Keratinocyte (primary cell): ENCODE measurements at regions not wholly inside any gene's neighbourhood (a gene's known extent, or its start where the extent isn't known, plus 50 kb on each side); places are given as distances from the start of the nearest gene placed in this dataset.
"Not testable (repeated sequence)": the region's sequence is repeated elsewhere in the genome, so short reads cannot be mapped to it uniquely, and the experiment has no call there.

ENCODE experiments used
- DNase-seq: peaks from one replicate; pipeline ENCODE4 v3.0.0-alpha.2; 2011; ENCODE audit warnings: low read depth, missing footprints, low spot score
- FAIRE-seq: peaks from 2 replicates; lab custom pipeline; 2011; peaks lifted over from hg19 to GRCh38; lab: Jason Lieb, UNC
- H2AFZ ChIP-seq: 2 replicates; pipeline ENCODE4 v1.6.0; 2012; ENCODE audit warnings: low read length, control low read depth, inconsistent platforms; ENCODE audit not compliant: control insufficient read depth
- H3K27ac ChIP-seq: 2 replicates; pipeline ENCODE4 v1.5.1; 2011; ENCODE audit warnings: low read length; ENCODE audit not compliant: control insufficient read depth, insufficient read depth
- H3K27me3 ChIP-seq: 3 replicates; pipeline ENCODE4 v1.6.0; 2011; ENCODE audit warnings: low read length; ENCODE audit not compliant: control insufficient read depth, insufficient read depth; ENCODE audit errors: extremely low read depth
- H3K36me3 ChIP-seq, 2 experiments: 2 replicates in 1 of 2; 3 replicates in 1 of 2; pipeline ENCODE4 v1.5.1; 2011; ENCODE audit warnings: low read length in 2 of 2, mild to moderate bottlenecking in 1 of 2; ENCODE audit not compliant: control insufficient read depth in 2 of 2, insufficient read depth in 2 of 2; ENCODE audit errors: extremely low read depth in 1 of 2
- H3K4me1 ChIP-seq: 3 replicates; pipeline ENCODE4 v1.5.1; 2011; ENCODE audit warnings: low read length; ENCODE audit not compliant: control insufficient read depth, insufficient read depth; ENCODE audit errors: extremely low read depth
- H3K4me2 ChIP-seq: 3 replicates; pipeline ENCODE4 v1.6.0; 2011; ENCODE audit warnings: low read depth, low read length; ENCODE audit not compliant: control insufficient read depth, insufficient read depth; ENCODE audit errors: extremely low read depth
- H3K4me3 ChIP-seq, 3 experiments: fragments of 200-600 bp in 1 of 3; sonication (generic) in 1 of 3; 2 replicates in 2 of 3; 3 replicates in 1 of 3; pipeline ENCODE4 v1.5.1; 2011 to 2016; ENCODE audit warnings: low read length in 3 of 3, mild to moderate bottlenecking in 3 of 3, control low read depth in 2 of 3, inconsistent platforms in 1 of 3, low read depth in 1 of 3, mixed read lengths in 1 of 3, mixed run types in 1 of 3, moderate library complexity in 1 of 3; ENCODE audit not compliant: control insufficient read depth in 2 of 3, insufficient read depth in 2 of 3; ENCODE audit errors: extremely low read depth in 1 of 3
- H3K79me2 ChIP-seq: 2 replicates; pipeline ENCODE4 v1.6.0; 2012; ENCODE audit warnings: low read length; ENCODE audit not compliant: control insufficient read depth, insufficient read depth
- H3K9ac ChIP-seq: 3 replicates; pipeline ENCODE4 v1.6.0; 2011; ENCODE audit warnings: low read length; ENCODE audit not compliant: control insufficient read depth, insufficient read depth; ENCODE audit errors: extremely low read depth
- H3K9me1 ChIP-seq: 3 replicates; pipeline ENCODE4 v1.6.0; 2011; ENCODE audit warnings: low read length; ENCODE audit not compliant: control insufficient read depth, insufficient read depth; ENCODE audit errors: extremely low read depth
- H3K9me3 ChIP-seq: 2 replicates; pipeline ENCODE4 v1.5.1; 2012; ENCODE audit warnings: low read depth, low read length; ENCODE audit not compliant: control insufficient read depth
- H4K20me1 ChIP-seq: 3 replicates; pipeline ENCODE4 v1.6.0; 2011; ENCODE audit warnings: low read length; ENCODE audit not compliant: control insufficient read depth, insufficient read depth; ENCODE audit errors: extremely low read depth
- CTCF ChIP-seq, 3 experiments: IDR thresholded peaks in 1 of 3; conservative IDR thresholded peaks in 1 of 3; optimal IDR thresholded peaks in 1 of 3; 2 replicates in 2 of 3; 3 replicates in 1 of 3; pipeline versions ENCODE3 to v1.5.1; 2011; ENCODE audit warnings: low read length in 3 of 3, mild to moderate bottlenecking in 3 of 3, moderate library complexity in 2 of 3, control low read depth in 1 of 3, inconsistent platforms in 1 of 3; ENCODE audit not compliant: insufficient read depth in 2 of 3; ENCODE audit errors: extremely low read depth in 1 of 3
- EZH2 ChIP-seq: IDR thresholded peaks from one replicate; pipeline ENCODE4 v1.6.1; 2012; ENCODE audit warnings: inconsistent platforms, mild to moderate bottlenecking, low read length, moderate library complexity
- dilution Hi-C: fragments of 300-500 bp; cut with MboI; formaldehyde crosslinking; loops from one replicate; pipeline ENCODE4 v1.7.0; 2020; ENCODE audit warnings: low sequenced_read_pairs; ENCODE audit not compliant: extremely low pct_ligation_motif_present

GRCh38 chr6:6074190-6074589 is 67.5 kb upstream of the NRN1 start:
- FAIRE-seq = no peak
- H3K9ac ChIP-seq = no peak overlapping the region
- dilution Hi-C loops = no loop called here

GRCh38 chr6:6068157-6068556 is 61.4 kb upstream of the NRN1 start:
- H2AFZ ChIP-seq, FAIRE-seq, DNase-seq, H3K4me1 ChIP-seq, H3K9me1 ChIP-seq, dilution Hi-C loops, H3K27me3 ChIP-seq, H4K20me1 ChIP-seq, H3K4me3 ChIP-seq, H3K27ac ChIP-seq, H3K79me2 ChIP-seq, H3K9me3 ChIP-seq, H3K4me2 ChIP-seq, H3K9ac ChIP-seq, H3K36me3 ChIP-seq: not testable (repeated sequence)

More at GRCh38 chr6:6074190-6074589, 67.5 kb upstream of the NRN1 start:
- no peaks in the 10 kb centered on the region for H3K79me2 ChIP-seq
- no peaks in the 10 kb centered on the region for H3K9me1 ChIP-seq
- no peak overlapping the region for H3K4me2 ChIP-seq
- no peak for DNase-seq
- H3K27me3 ChIP-seq = no peaks in the 10 kb centered on the region
- no peak overlapping the region for H3K27ac ChIP-seq
- H3K4me1 ChIP-seq = no peaks in the 10 kb centered on the region
- no peaks in the 10 kb centered on the region for H3K9me3 ChIP-seq
- no peak overlapping the region for H3K4me3 ChIP-seq
- H4K20me1 ChIP-seq = no peaks in the 10 kb centered on the region
- TF ChIP-seq EZH2 (no peak), CTCF (optimal IDR thresholded peaks at IDR 0.05 in 1 of 3, IDR thresholded peaks at IDR 0.05 in 1 of 3, conservative IDR thresholded peaks at IDR 0.05 in 1 of 3; ENCODE audit: extremely low read depth in 1 of 3, insufficient read depth in 2 of 3, low read length in 3 of 3) (no peak)
- H3K36me3 ChIP-seq = no peaks in the 10 kb centered on the region
- no peak overlapping the region for H2AFZ ChIP-seq

GRCh38 chr6:6058054-6058444 is 51.3 kb upstream of the NRN1 start:
- no peak overlapping the region for H3K4me2 ChIP-seq
- no peak overlapping the region for H2AFZ ChIP-seq
- no peaks in the 10 kb centered on the region for H3K4me1 ChIP-seq
- no peaks in the 10 kb centered on the region for H3K79me2 ChIP-seq
- TF ChIP-seq CTCF (optimal IDR thresholded peaks at IDR 0.05 in 1 of 3, IDR thresholded peaks at IDR 0.05 in 1 of 3, conservative IDR thresholded peaks at IDR 0.05 in 1 of 3; ENCODE audit: extremely low read depth in 1 of 3, insufficient read depth in 2 of 3, low read length in 3 of 3) (no peak), EZH2 (no peak)
- H3K9ac ChIP-seq = no peak overlapping the region
- H3K27ac ChIP-seq = no peak overlapping the region
- H4K20me1 ChIP-seq = no peaks in the 10 kb centered on the region
- H3K9me1 ChIP-seq = no peaks in the 10 kb centered on the region
- dilution Hi-C loops = no loop called here
- DNase-seq (no peak), FAIRE-seq (no peak)
- no peak overlapping the region for H3K4me3 ChIP-seq
- H3K36me3 ChIP-seq = no peaks in the 10 kb centered on the region
- H3K9me3 ChIP-seq = no peaks in the 10 kb centered on the region
- no peaks in the 10 kb centered on the region for H3K27me3 ChIP-seq
